Hematopoietic multipotent progenitor cell (in vitro differentiated cells): ENCODE measurements at regions not wholly inside any gene's neighbourhood (a gene's known extent, or its start where the extent isn't known, plus 50 kb on each side); places are given as distances from the start of the nearest gene placed in this dataset.

ENCODE experiments used
- DNase-seq, 3 donors: peaks; one replicate each; pipeline ENCODE4 v3.0.0-alpha.2; 2011 to 2015; ENCODE audit warnings: low read depth in 2 of 3, low spot score in 2 of 3

DNA sequence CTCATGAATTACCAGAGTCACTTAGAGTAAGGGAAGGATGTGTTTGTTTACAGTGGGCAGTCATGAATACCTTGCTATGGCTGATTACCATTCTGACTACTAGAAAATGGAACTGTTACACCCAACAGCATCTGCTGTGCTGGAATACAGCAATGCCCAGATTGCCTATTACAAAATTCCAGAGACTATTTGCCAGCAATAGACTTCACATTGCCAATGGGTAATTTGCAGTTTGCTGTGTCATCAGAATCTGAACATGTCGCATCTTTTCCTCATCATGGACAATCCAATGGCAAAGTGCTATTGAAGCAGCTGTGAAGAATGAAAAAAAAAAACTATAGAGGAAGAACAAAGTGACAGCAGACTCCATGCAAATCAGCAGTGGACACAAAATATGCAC, 356.6 kb downstream of the CXXC4 start:
- DNase-seq: no peak

DNA sequence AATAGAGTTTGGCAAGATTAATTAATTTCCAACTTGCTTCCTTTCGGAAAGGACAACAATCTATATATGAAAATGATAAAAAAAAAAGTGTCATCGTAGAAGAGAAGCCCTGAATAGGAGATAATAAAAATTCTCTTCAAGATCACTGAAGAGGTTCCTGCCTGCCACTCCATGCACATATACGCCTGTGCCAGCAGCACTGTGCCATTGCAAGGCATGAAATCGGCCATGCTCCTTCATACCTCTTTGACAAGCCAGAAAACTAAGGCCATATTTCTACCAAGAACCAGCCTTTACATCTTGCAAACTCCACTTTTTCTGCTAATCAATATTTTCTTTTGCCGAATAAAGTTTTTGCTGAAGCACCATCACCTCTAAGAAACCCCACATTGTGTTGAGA, 365.5 kb downstream of the CXXC4 start:
- DNase-seq: no peak

DNA sequence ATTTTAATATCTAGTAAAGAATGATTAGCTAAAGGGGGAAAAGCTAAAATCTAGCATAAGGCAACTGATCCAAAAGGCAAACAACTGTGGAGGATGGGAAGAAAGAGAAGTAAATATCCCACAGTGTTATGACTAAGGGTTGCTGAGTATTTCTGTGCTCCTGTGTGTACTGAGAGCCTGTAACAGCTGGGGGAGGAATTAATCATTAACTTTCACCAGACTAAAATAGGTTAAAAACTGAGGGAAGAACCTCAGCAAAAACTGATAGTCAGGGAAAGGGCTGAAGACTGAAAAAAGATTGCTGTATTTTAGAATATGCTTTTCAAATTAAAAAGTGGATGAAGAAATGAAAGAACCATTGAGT, 365.9 kb downstream of the CXXC4 start:
- no peak for DNase-seq

DNA sequence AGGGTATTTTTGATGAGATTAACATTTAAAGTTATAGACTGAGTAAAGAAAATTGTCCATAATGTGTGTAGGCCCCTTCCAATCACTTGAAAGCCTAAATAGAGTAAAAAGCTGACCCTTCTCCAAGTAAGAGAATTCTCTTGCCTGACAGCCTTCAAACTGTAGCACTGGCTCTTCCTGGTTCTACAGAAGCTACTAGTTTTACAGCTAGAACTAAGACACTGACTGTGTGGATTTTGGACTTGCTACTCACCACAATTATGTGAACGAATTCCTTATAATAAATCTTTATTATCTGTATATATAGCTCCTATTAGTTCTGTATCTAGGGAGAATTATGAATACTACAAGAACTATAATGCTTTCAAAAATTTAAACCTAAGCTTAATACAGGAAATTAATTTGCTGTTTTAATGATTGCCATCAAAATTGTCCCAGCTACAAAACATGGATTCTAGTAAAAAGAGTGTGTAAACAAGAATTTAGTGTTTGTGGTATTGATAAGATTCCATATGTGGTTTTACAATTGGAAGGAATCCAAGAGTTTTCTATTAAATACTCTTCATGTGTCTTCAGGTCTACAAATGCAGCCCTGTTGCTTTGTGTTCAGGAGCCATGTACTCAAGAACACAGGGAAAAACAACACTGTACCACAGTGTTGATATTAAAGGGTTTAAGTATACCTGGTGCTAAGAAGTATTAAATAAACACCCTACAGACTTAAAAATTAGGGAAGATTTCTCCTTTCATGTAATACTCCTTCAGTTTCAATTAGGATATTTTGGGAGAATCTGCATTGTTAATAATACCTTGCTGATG, 366.5 kb downstream of the CXXC4 start:
- no peak for DNase-seq

DNA sequence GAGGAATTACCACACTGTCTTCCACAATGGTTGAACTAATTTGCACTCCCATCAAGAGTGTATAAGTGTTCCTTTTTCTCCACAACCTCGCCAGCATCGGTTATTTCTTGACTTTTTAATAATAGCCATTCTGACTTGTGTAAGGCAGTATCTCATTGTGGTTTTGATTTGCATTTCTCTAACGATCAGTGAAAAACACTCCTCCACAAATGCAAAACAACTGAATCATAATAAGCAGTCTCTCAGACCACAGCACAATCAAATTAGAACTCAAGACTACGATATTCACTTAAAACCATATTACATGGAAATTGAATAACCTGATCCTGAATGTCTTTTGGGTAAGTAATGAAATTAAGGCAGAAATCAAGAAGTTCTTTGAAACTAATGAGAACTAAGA, 371.7 kb downstream of the CXXC4 start:
- no peak for DNase-seq

DNA sequence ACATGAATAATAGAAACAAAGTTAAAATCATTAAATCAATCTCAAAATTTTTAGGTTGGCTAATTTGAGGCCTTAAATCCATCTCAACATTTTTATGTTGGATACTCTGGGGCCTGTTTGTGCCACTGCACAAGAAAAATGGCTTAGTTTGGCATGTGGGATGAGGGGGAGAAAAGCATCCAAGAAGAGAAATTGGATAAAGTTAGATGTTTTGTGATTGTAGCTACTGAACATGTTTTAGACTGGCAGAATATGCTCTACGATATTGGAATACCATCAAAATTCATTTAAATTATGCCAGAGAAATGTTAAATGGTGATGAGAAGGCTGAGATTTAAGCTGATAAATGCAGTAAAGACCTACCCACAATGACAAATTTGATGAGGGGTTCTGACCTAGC, 376.9 kb downstream of the CXXC4 start:
- no peak for DNase-seq

DNA sequence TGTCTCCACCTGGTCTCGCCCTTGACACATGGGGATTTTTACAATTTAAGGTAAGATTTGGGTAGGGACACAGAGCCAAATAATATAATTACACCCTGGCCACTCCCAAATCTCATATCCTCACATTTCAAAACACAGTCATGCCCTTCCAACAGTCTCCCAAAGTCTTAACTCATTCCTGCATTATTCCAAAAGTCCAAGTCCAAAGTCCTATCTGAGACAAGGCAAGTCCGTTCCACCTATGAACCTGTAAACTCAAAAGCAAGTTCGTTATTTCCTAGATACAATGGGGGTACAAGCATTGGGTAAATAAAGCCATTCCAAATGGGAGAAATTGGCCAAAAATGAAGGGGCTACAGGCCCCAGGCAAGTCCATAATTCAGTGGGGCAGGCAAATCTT, 380.8 kb downstream of the CXXC4 start:
- no peak for DNase-seq

DNA sequence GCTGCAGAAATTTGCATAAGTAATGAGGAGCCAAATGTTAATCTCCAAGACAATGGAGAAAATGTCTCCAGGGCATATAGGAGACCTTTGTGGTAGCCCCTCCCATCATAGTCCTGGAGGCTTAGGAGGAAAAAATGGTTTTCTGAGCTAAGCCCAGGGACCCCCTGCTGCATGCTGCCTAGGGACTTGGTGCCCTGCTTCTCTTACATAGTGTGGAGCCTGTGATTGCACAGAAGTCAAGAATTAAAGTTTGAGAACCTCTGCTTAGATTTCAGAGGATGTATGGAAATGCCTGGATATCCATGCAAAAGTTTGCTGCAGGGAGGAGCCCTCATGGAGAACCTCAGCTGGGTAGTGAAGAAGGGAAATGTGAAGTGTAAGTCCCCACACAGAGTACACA, 379.4 kb upstream of the TACR3 start:
- no peak for DNase-seq

DNA sequence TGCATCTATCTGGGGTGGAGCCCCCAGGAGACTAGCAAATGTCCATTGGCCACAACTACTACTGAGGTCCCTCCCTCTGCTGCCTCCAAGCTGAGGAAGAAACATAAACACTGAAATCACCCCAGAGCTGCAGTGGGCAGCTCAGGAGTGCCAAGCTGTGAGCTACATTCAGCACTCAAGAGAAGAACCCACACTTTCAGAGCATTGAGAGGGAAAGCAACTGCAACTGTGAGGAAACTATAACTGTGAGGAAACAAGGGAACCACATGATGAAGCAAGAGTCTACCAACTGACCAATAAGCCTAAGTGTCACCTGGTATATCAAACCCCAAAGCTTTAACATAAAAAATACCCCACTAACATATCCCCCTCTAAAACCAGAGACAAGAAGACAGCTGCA, 373.5 kb upstream of the TACR3 start:
- DNase-seq: no peak

DNA sequence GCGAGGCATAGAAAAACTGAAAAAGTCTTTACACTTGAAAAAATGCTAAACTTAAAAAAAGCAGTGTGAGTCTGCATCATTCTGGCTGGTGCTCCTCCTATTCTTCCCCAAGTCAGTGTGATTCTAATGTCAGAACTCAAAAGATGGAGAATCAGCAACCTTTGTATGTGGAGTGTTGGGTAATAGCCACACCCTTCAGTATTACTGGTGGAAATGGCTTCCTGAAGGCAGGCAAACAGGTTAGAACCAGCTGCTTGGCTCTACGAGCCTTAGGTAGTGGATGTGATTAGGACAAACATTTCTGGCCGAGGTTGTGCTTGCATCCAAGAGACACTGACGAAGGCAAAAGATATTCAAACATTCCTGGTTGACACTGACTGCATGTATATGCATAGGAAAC, 353.4 kb upstream of the TACR3 start:
- no peak for DNase-seq

DNA sequence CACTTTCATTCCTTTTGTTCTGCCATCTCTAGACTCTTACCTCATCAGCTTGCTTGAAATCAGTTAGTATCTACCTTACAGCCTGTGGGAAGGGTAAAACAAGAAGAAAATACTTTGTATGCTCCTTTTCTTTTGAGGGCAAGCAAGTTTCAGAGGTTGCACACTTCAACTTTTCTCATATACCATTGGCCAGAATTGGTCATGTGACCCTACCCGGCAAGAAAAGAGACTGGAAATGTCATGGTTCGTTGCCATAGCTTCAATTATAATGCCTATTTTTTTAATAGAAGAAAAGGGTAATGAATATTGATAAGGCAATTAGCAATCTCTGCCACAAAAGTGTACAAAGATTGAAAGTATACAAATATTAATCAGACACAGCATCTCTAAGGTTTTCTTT, 346.7 kb upstream of the TACR3 start:
- DNase-seq: no peak

DNA sequence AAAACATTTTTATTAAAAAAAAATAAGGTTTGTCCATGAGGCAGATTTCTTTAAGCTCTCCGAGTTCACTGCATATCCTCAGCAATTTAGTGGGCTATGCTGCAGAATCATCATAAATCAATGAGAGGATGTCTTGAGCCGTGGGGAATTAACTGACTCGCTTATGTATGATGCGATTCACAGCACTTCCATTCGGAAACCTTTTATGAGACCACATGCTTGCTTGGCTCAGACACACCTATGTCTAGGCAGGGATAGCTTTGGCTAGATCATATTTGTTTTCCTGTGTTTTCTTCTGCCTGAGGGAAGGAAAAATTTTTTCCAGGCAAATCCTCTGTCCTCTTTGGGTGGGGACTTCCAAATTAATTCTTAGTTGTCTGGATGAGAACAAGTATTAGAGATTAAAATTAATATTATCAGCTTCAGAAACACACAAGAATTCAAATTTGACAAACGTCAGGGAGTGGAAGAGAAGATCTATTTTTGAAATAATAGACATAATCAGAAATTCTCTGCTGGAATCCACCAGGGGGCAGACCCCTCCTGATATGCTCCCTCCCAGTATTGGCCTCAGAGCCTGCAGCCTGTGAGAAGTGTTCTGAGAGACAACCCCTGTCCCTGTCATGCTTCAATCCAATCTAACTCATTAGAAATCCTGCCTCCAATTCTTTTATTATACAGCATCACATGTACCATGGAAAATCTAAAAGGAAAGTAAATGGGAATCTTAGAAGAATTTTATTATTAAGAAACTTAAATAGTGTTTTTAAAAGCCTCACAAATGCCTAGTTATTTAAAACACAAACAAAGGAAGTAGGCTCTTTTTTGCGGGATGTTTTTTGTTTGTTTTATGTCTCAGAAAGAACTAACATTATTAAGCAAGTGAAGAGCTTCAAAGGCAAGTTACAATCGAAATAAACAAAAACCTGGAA, 345.1 kb upstream of the TACR3 start:
- DNase-seq: peak in 2 of 3 donors; percentile 22 to 46

DNA sequence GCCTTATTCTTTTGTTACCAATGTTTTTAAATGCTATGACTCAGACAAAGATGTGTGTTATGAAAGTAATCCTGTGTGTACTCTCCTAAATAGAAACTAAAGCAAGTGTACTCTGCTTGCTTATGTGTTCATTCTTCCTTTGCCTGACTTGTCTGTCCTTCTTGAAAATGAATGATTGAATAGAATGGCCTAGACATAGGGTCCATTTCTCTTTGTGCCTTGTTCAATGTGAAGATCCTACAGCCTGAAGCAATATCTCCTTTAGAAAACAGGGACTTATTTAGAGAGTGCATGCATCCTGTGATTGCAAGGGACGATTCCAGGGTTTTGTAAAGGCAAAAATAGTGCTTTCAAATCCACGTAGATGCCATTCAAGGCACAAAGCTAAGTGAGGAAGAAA, 343.6 kb upstream of the TACR3 start:
- DNase-seq: no peak

DNA sequence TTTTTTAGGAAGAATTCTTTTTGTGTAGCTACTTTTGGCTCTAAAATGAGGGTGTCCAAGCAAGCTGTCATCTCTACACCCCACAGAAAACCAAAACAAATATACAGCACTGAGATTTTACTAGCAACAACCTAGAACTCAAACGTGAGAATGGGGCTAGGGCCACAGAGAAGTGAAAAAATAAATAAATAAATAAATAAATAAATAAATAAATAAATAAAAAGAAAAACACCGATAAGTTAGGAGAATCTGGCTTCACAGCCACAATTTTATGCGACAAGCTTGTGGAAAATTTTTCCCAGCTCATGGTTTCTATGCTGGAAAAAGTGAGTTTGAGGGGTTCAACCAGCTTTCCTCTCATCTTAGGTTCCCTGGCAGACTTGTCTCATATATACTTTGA, 324.6 kb upstream of the TACR3 start:
- no peak for DNase-seq

DNA sequence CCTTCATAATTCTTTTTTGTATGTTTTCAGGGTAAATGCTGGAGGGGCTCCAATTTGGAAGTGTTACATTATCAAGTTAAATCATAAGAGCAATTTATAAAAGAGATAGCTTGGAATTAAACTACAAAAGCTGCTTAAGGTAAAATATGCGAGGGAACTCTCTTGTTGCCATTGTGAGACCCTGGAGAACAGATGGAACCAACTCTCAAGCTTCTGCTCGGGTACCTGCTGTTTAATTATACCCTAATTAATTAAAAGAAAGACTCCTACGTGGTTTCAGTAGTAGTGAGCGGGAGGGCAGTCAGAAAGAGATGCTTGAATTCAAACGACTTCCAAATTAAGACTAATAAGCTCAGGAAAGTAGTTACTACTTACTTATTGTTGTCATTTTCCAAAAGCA, 313.1 kb upstream of the TACR3 start:
- DNase-seq: no peak

DNA sequence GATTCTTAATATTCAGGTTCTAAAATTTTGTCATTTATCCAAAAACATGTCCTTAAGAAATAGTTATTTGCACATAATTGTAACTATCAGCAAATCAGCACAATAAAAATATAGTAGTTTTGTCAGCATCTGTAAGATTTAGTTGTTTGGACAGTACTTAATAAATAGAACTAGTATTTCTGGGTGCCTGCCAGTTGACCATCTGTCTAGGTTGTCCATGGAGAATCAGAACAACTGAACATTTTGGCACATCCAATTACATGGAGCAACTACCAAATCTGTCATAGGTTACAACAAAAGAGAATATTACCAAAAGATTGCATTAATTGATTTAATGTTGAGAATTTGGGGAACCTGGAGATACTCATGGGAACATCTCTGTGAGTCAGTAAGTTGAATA, 305.5 kb upstream of the TACR3 start:
- no peak for DNase-seq

DNA sequence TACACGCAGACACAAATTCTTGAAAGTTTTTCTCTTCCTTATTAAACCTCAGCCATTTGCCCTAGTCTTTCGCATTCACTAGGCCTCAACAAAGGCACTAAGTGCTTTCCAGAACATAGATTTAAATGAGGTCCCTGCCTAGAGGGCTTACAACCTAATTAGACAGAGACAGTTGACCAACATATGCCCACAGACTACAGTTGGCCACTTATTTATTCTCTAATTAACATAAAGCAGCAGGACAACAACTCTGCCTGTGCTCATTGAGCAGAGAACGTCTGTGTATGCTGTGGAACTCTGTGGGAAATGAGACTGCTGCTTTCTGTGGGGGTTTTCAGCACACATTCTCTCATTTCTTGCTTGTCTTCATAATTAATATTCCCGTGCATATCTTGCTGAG, 303.0 kb upstream of the TACR3 start:
- no peak for DNase-seq

DNA sequence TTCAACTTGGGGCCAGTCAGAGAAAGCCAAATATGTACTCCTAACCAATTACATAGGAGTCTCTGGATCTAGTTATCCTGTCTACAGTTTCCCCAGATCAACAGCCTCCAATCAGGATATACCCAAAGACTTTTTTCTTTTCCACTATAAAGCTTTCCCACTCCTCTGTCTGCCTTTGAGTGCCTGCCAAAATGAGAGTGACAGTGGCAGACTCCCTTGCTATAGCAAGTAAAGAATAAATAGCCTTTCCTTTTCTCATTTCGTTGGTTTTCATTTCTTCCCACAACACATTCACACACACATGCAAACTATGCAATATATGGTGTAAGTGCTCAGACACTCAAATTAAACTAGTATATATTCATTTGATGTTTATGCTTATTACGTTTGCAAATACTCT, 302.4 kb upstream of the TACR3 start:
- DNase-seq: no peak

DNA sequence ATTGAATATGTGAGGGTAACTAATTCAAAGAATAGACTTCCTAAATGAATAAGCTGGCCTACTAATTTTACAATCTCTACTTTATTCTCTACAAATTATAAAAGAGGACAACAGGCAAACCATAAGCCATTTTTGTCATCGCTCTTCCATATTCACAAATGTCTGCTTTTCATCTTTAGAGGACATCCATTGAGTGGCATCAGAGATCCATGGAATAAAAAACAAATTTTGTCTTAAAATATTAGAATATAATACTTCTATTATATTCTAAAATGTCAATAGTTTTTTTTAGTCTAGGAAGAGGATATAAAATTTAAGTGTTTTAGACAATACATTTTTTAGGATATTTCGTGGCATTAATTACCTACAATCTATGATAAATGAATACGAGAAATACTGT, 300.9 kb upstream of the TACR3 start:
- DNase-seq: no peak

DNA sequence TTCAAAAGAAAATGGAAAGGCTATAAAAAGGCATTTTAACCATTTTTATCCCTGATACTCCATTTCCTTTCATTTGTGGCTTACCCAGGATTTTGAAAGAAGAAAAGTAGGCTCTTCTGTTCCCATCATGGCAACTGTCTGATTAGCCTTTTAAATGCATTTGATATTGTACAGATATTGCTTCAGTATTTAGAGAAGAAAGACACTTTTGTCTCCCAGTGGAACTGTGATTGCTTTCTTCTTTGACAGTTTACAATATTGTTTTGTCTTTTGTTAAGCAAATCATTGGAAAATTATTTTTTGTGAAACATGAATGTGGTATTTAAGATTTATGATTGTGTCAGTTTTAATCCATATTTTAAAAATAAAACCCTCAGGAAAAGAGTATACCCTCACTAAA, 297.4 kb upstream of the TACR3 start:
- DNase-seq: no peak

DNA sequence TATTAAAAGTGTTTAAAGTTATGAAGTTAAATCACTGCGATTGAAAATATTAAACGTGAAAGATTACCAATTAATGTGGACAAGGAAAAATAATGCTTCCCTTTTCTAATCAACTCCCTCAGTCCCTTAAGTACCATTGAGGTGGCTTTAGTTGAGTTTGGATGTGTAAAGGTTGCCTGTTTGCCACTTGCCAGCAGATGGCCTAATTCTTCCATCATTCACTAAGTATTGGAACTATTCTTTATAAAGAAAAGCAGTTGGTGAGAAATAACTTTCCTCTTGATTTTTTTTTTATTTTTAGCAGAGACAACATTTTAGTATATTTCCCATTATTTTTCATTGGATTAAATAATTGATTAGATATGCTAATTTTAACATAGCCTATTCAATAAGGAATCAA, 295.9 kb upstream of the TACR3 start:
- no peak for DNase-seq

DNA sequence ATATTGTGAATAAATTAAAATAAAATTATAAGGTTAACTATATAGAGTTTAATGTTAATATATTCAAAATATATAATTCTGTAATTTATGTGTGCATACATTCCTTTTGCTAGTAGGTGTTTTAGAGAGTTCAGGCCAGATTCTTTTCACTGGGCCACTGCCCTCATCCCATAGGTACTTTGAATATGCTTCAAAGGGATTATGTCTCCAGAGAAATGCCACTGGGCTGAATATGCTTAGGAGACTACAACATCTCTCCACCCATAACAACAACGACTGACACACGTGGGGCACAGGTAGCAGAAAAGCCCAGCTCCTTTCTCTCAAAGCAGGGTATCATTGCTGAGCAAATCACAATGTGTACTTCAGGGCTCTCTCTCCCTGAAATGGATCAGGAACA, 290.9 kb upstream of the TACR3 start:
- no peak for DNase-seq
